Natural killer cell (primary cell): ENCODE measurements at regions not wholly inside any gene's neighbourhood (a gene's known extent, or its start where the extent isn't known, plus 50 kb on each side); places are given as distances from the start of the nearest gene placed in this dataset.

Experiments
- ATAC-seq, 3 donors: fragments of 150-1000 bp in 2 of 3; fragments of 200-7000 bp in 1 of 3; cut with Tn5 transposase; 1 replicate in 1 of 3; 2 replicates in 2 of 3; pipeline ENCODE4 v1.10.0; 2021; ENCODE audit warnings: mild to moderate bottlenecking in 2 of 3, moderate library complexity in 2 of 3
- DNase-seq, 2 donors: peaks; one replicate each; pipeline versions ENCODE4 v3.0.0 to v3.0.0-alpha.2; 2013 to 2021; ENCODE audit warnings: mixed read lengths in 1 of 2
- H3K27ac ChIP-seq: one replicate; pipeline ENCODE4 v1.5.1; 2013; ENCODE audit warnings: mild to moderate bottlenecking, low read length
- H3K27me3 ChIP-seq: one replicate; pipeline ENCODE4 v1.6.1; 2013; ENCODE audit warnings: low read length; ENCODE audit not compliant: control insufficient read depth, insufficient read depth
- H3K36me3 ChIP-seq: one replicate; pipeline ENCODE4 v1.6.1; 2013; ENCODE audit warnings: low read length; ENCODE audit not compliant: control insufficient read depth, insufficient read depth
- H3K4me1 ChIP-seq: one replicate; pipeline ENCODE4 v1.6.1; 2013; ENCODE audit warnings: low read length; ENCODE audit not compliant: control insufficient read depth, insufficient read depth
- H3K4me3 ChIP-seq: one replicate; pipeline ENCODE4 v1.5.1; 2013; ENCODE audit warnings: low read length
- H3K9me3 ChIP-seq: one replicate; pipeline ENCODE4 v1.6.1; 2013; ENCODE audit warnings: low read length; ENCODE audit not compliant: control insufficient read depth, insufficient read depth
- H3K27ac Mint-ChIP-seq, 2 donors: one replicate each; pipeline ENCODE4 v1.8.0; 2022; ENCODE audit warnings: mild to moderate bottlenecking in 2 of 2, mixed read lengths in 2 of 2, moderate library complexity in 1 of 2
- H3K27me3 Mint-ChIP-seq, 2 donors: one replicate each; pipeline ENCODE4 v1.8.0; 2022; ENCODE audit warnings: low read depth in 2 of 2, mixed read lengths in 2 of 2
- H3K36me3 Mint-ChIP-seq: one replicate; pipeline ENCODE4 v1.8.0; 2022; ENCODE audit warnings: mixed read lengths
- H3K4me1 Mint-ChIP-seq, 2 donors: one replicate each; pipeline ENCODE4 v1.8.0; 2022; ENCODE audit warnings: mixed read lengths in 2 of 2
- H3K4me3 Mint-ChIP-seq: one replicate; pipeline ENCODE4 v1.8.0; 2022; ENCODE audit warnings: mild to moderate bottlenecking, moderate library complexity, mixed read lengths
- H3K9me3 Mint-ChIP-seq, 2 donors: one replicate each; pipeline ENCODE4 v1.8.0; 2022; ENCODE audit warnings: mixed read lengths in 2 of 2
- CTCF ChIP-seq: fragments of 200-600 bp; IDR thresholded peaks from one replicate; pipeline ENCODE4 v1.8.0; 2022; ENCODE audit warnings: antibody characterized with exemption
- WGBS: methylation state at CpG from one replicate; pipeline ENCODE4 v1.1.7; 2013; ENCODE audit warnings: missing lambda C conversion rate; ENCODE audit not compliant: insufficient coverage; 5-methylcytosine and 5-hydroxymethylcytosine counted together
- intact Hi-C: fragments of 100-400 bp; cut with micrococcal nuclease; formaldehyde crosslinking; loops from one replicate; pipeline ENCODE4 v1.14.2; 2022

GRCh38 chr4:122512430-122512829 is 55.9 kb upstream of the IL2 start:
- Mint-ChIP-seq H3K4me3 (no peak overlapping the region), H3K9me3 (peaks cover 2 to 3% of the 10 kb centered on the region in 2 donors), H3K4me1 (no peaks in the 10 kb centered on the region), H3K36me3 (no peaks in the 10 kb centered on the region), H3K27me3 (peaks cover 0 to 8% of the 10 kb centered on the region in 2 donors), H3K27ac (no peak overlapping the region)
- Histone ChIP-seq H3K27ac (no peak overlapping the region), H3K27me3 (no peaks in the 10 kb centered on the region), H3K9me3 (no peaks in the 10 kb centered on the region), H3K4me3 (no peak overlapping the region), H3K36me3 (no peaks in the 10 kb centered on the region), H3K4me1 (no peaks in the 10 kb centered on the region)
- ATAC-seq (no peak), DNase-seq (no peak)
- TF ChIP-seq CTCF: no peak
- intact Hi-C loops: no loop called here

- ATAC-seq (no peak), DNase-seq (peak in 1 of 2 donors; percentile 15)
- no CpG with 5 or more reads among the region's 1 CpG for WGBS
- intact Hi-C loops: no loop called here
- H3K27ac ChIP-seq: no peak overlapping the region
- H3K36me3 ChIP-seq: no peaks in the 10 kb centered on the region
- H3K4me1 ChIP-seq: no peaks in the 10 kb centered on the region
- H3K4me3 Mint-ChIP-seq: no peak overlapping the region
- TF ChIP-seq CTCF: no peak
- no peak overlapping the region for H3K4me3 ChIP-seq
- H3K27me3 Mint-ChIP-seq: peaks cover 0 to 2% of the 10 kb centered on the region in 2 donors
- H3K9me3 ChIP-seq: no peaks in the 10 kb centered on the region
- H3K36me3 Mint-ChIP-seq: no peaks in the 10 kb centered on the region
- H3K27ac Mint-ChIP-seq: no peak overlapping the region
- no peaks in the 10 kb centered on the region for H3K4me1 Mint-ChIP-seq
- H3K27me3 ChIP-seq: no peaks in the 10 kb centered on the region
- H3K9me3 Mint-ChIP-seq: peaks cover 2 to 3% of the 10 kb centered on the region in 2 donors
These were observed 51.6 kb upstream of the IL2 start for GRCh38 chr4:122508083-122508482.
